Trophoblast cell (in vitro differentiated cells and primary cell): ENCODE measurements at regions not wholly inside any gene's neighbourhood (a gene's known extent, or its start where the extent isn't known, plus 50 kb on each side); places are given as distances from the start of the nearest gene placed in this dataset.
"Not testable (repeated sequence)": the region's sequence is repeated elsewhere in the genome, so short reads cannot be mapped to it uniquely, and the experiment has no call there.

ENCODE experiments used
- DNase-seq, 2 donors: peaks; one replicate each; pipeline ENCODE4 v3.0.0-alpha.2; 2016
- H2AFZ ChIP-seq: 2 replicates; pipeline ENCODE4 v1.6.1; 2013; ENCODE audit warnings: low read length, moderate library complexity, mild to moderate bottlenecking; ENCODE audit not compliant: insufficient read depth, poor library complexity
- H2AK5ac ChIP-seq: 2 replicates; pipeline ENCODE4 v1.6.1; 2013; ENCODE audit warnings: mild to moderate bottlenecking, low read length
- H2BK120ac ChIP-seq: 2 replicates; pipeline ENCODE4 v1.6.1; 2013; ENCODE audit warnings: low read length, mild to moderate bottlenecking, moderate library complexity; ENCODE audit not compliant: insufficient read depth, poor library complexity
- H2BK12ac ChIP-seq: 2 replicates; pipeline ENCODE4 v1.6.1; 2013; ENCODE audit warnings: mild to moderate bottlenecking, low read length, moderate library complexity
- H2BK5ac ChIP-seq: 2 replicates; pipeline ENCODE4 v1.6.1; 2013; ENCODE audit warnings: low read length, low read depth, moderate library complexity, mild to moderate bottlenecking; ENCODE audit not compliant: poor library complexity
- H3K14ac ChIP-seq: 2 replicates; pipeline ENCODE4 v1.6.1; 2013; ENCODE audit warnings: mild to moderate bottlenecking, low read length
- H3K18ac ChIP-seq: 2 replicates; pipeline ENCODE4 v1.6.1; 2013; ENCODE audit warnings: mild to moderate bottlenecking, low read length
- H3K23ac ChIP-seq: 2 replicates; pipeline ENCODE4 v1.6.1; 2013; ENCODE audit warnings: low read length
- H3K27ac ChIP-seq: 2 replicates; pipeline ENCODE4 v1.5.1; 2013; ENCODE audit warnings: low read depth, mild to moderate bottlenecking, inconsistent platforms, low read length, moderate library complexity
- H3K27me3 ChIP-seq: 2 replicates; pipeline ENCODE4 v1.6.1; 2013; ENCODE audit warnings: inconsistent platforms, mild to moderate bottlenecking, low read length, moderate library complexity; ENCODE audit not compliant: insufficient read depth
- H3K36me3 ChIP-seq, 2 experiments: 1 replicate in 1 of 2; 2 replicates in 1 of 2; pipeline ENCODE4 v1.6.1; 2013; ENCODE audit warnings: low read length in 2 of 2, mild to moderate bottlenecking in 2 of 2, moderate library complexity in 1 of 2; ENCODE audit not compliant: insufficient read depth in 2 of 2, control insufficient read depth in 1 of 2
- H3K4ac ChIP-seq: 2 replicates; pipeline ENCODE4 v1.6.1; 2013; ENCODE audit warnings: low read depth, mild to moderate bottlenecking, low read length, moderate library complexity
- H3K4me1 ChIP-seq, 2 experiments: 1 replicate in 1 of 2; 2 replicates in 1 of 2; pipeline ENCODE4 v1.6.1; 2013; ENCODE audit warnings: low read length in 2 of 2, mild to moderate bottlenecking in 2 of 2, moderate library complexity in 1 of 2; ENCODE audit not compliant: insufficient read depth in 2 of 2, control insufficient read depth in 1 of 2
- H3K4me2 ChIP-seq: 2 replicates; pipeline ENCODE4 v1.6.1; 2013; ENCODE audit warnings: inconsistent platforms, mild to moderate bottlenecking, low read length, moderate library complexity
- H3K4me3 ChIP-seq: 2 replicates; pipeline ENCODE4 v1.5.1; 2013; ENCODE audit warnings: mild to moderate bottlenecking, low read depth, low read length, inconsistent platforms
- H3K79me1 ChIP-seq: one replicate; pipeline ENCODE4 v1.6.1; 2013; ENCODE audit warnings: low read length
- H3K79me2 ChIP-seq: 2 replicates; pipeline ENCODE4 v1.6.1; 2013; ENCODE audit warnings: low read length, mild to moderate bottlenecking; ENCODE audit not compliant: control insufficient read depth, insufficient read depth, poor library complexity
- H3K9ac ChIP-seq: 2 replicates; pipeline ENCODE4 v1.6.1; 2013; ENCODE audit warnings: mild to moderate bottlenecking, low read length
- H3K9me3 ChIP-seq: 2 replicates; pipeline ENCODE4 v1.6.1; 2013; ENCODE audit warnings: low read depth, mild to moderate bottlenecking, control low read depth, inconsistent platforms, low read length; ENCODE audit not compliant: insufficient read depth
- H4K12ac ChIP-seq: 2 replicates; pipeline ENCODE4 v1.6.1; 2013; ENCODE audit warnings: low read depth, mild to moderate bottlenecking, low read length, moderate library complexity
- H4K8ac ChIP-seq: 2 replicates; pipeline ENCODE4 v1.6.1; 2013; ENCODE audit warnings: low read depth, mild to moderate bottlenecking, low read length, moderate library complexity
- H4K91ac ChIP-seq: one replicate; pipeline ENCODE4 v1.6.1; 2013; ENCODE audit warnings: low read depth, mild to moderate bottlenecking, low read length, moderate library complexity
- WGBS: extraction: QIAGEN DNeasy Blood & Tissue Kit; methylation state at CpG from one replicate; pipeline ENCODE4 v1.1.7; 2013; ENCODE audit warnings: missing lambda C conversion rate; ENCODE audit not compliant: insufficient read length, insufficient coverage; ENCODE audit errors: extremely low coverage; 5-methylcytosine and 5-hydroxymethylcytosine counted together

- not testable (repeated sequence) for H3K36me3 ChIP-seq, H4K12ac ChIP-seq, H3K4me2 ChIP-seq, H3K79me2 ChIP-seq, H2AFZ ChIP-seq, H2BK12ac ChIP-seq, H3K4me3 ChIP-seq, H2BK120ac ChIP-seq, H2BK5ac ChIP-seq, H3K9ac ChIP-seq, H4K8ac ChIP-seq, H3K18ac ChIP-seq, H3K4me1 ChIP-seq, H3K23ac ChIP-seq, H2AK5ac ChIP-seq, H3K27ac ChIP-seq, H4K91ac ChIP-seq, H3K4ac ChIP-seq, H3K14ac ChIP-seq, H3K27me3 ChIP-seq, H3K79me1 ChIP-seq, DNase-seq
- WGBS: no CpG with 5 or more reads among the region's 31 CpGs
- H3K9me3 ChIP-seq: peaks cover 18% of the 10 kb centered on the region
Observed at GRCh38 chr18:14223231-14223822, 91.1 kb upstream of the ZNF519 start.

- not testable (repeated sequence) for H3K4ac ChIP-seq, H2BK5ac ChIP-seq, H2AFZ ChIP-seq, H2BK120ac ChIP-seq, H2AK5ac ChIP-seq, H3K36me3 ChIP-seq, H3K4me3 ChIP-seq, H3K14ac ChIP-seq, H3K4me1 ChIP-seq, H4K91ac ChIP-seq, H3K27me3 ChIP-seq, DNase-seq, H3K27ac ChIP-seq, H2BK12ac ChIP-seq, H3K18ac ChIP-seq, H3K23ac ChIP-seq, H3K9ac ChIP-seq, H3K79me1 ChIP-seq, H3K4me2 ChIP-seq, H4K12ac ChIP-seq, H3K79me2 ChIP-seq, H4K8ac ChIP-seq
- peaks cover 18% of the 10 kb centered on the region for H3K9me3 ChIP-seq
- no CpG with 5 or more reads among the region's 31 CpGs for WGBS
Observed at GRCh38 chr18:14222354-14223221, 90.4 kb upstream of the ZNF519 start.

GRCh38 chr18:14221689-14222088 is 89.5 kb upstream of the ZNF519 start:
- Histone ChIP-seq H3K4me3 (no peak overlapping the region), H4K91ac (no peak overlapping the region), H3K79me2 (no peaks in the 10 kb centered on the region), H2AK5ac (no peak overlapping the region), H4K12ac (no peak overlapping the region), H3K18ac (no peak overlapping the region), H3K4me2 (no peak overlapping the region), H3K23ac (no peak overlapping the region), H3K9me3 (peaks cover 18% of the 10 kb centered on the region), H2AFZ (no peak overlapping the region), H3K27me3 (no peaks in the 10 kb centered on the region), H3K79me1 (no peaks in the 10 kb centered on the region), H3K4ac (no peak overlapping the region), H3K36me3 (no peaks in the 10 kb centered on the region), H3K4me1 (no peaks in the 10 kb centered on the region), H3K14ac (no peak overlapping the region), H3K27ac (no peak overlapping the region), H2BK5ac (no peak overlapping the region), H2BK12ac (no peak overlapping the region), H4K8ac (no peak overlapping the region), H3K9ac (no peak overlapping the region), H2BK120ac (no peak overlapping the region)
- DNase-seq: no peak
- no CpG with 5 or more reads among the region's 14 CpGs for WGBS

GRCh38 chr18:14215952-14216351 is 83.7 kb upstream of the ZNF519 start:
- H4K12ac ChIP-seq, H3K36me3 ChIP-seq, H3K4me3 ChIP-seq, H2BK120ac ChIP-seq, H3K4me2 ChIP-seq, H2BK5ac ChIP-seq, H2BK12ac ChIP-seq, H3K79me2 ChIP-seq, H3K79me1 ChIP-seq, H3K14ac ChIP-seq, H4K91ac ChIP-seq, H4K8ac ChIP-seq, H3K4me1 ChIP-seq, H3K9ac ChIP-seq, H2AFZ ChIP-seq, H2AK5ac ChIP-seq, H3K23ac ChIP-seq, H3K18ac ChIP-seq, H3K27ac ChIP-seq, H3K9me3 ChIP-seq, H3K4ac ChIP-seq, DNase-seq, H3K27me3 ChIP-seq: not testable (repeated sequence)
